NOMO-1 treated with dmso at 0.1 percent for 144 hours (cell line): ENCODE measurements at regions not wholly inside any gene's neighbourhood (a gene's known extent, or its start where the extent isn't known, plus 50 kb on each side); places are given as distances from the start of the nearest gene placed in this dataset.
"Not testable (repeated sequence)": the region's sequence is repeated elsewhere in the genome, so short reads cannot be mapped to it uniquely, and the experiment has no call there.

ENCODE experiments used
- DNase-seq: peaks from one replicate; lab custom pipeline; 2025; ENCODE audit not compliant: unreplicated experiment; lab: John Stamatoyannopoulos, UW

GRCh38 chr13:24617256-24618010 lies 62.8 kb upstream of the ATP12A start:
- no peak for DNase-seq

- peak; percentile 27 for DNase-seq
These were observed 61.9 kb upstream of the ATP12A start for GRCh38 chr13:24618011-24618955.

GRCh38 chr13:24619282-24619681 lies 60.9 kb upstream of the ATP12A start:
- DNase-seq: peak; percentile 32

- not testable (repeated sequence) for DNase-seq
These were observed 57.6 kb upstream of the ATP12A start for GRCh38 chr13:24622481-24623148.

GRCh38 chr13:24623149-24623665 lies 57.0 kb upstream of the ATP12A start:
- DNase-seq: no peak

- DNase-seq: no peak
These were observed 55.8 kb upstream of the ATP12A start for GRCh38 chr13:24624363-24624762.

- DNase-seq: no peak
These were observed 55.4 kb upstream of the ATP12A start for GRCh38 chr13:24624801-24625231.

- DNase-seq: no peak
These were observed 54.9 kb upstream of the ATP12A start for GRCh38 chr13:24625331-24625731.

- no peak for DNase-seq
These were observed 54.0 kb upstream of the ATP12A start for GRCh38 chr13:24625870-24626849.

GRCh38 chr13:24627090-24627714 lies 53.0 kb upstream of the ATP12A start:
- DNase-seq: no peak

GRCh38 chr13:24627946-24628345 lies 52.3 kb upstream of the ATP12A start:
- DNase-seq: no peak

GRCh38 chr13:24629320-24629719 lies 50.9 kb upstream of the ATP12A start:
- DNase-seq: no peak

- no peak for DNase-seq
These were observed 50.1 kb upstream of the ATP12A start for GRCh38 chr13:24630121-24630520.
